C4-2B (cell line): ENCODE measurements at regions not wholly inside any gene's neighbourhood (a gene's known extent, or its start where the extent isn't known, plus 50 kb on each side); places are given as distances from the start of the nearest gene placed in this dataset.

Source experiments
- H3K27ac ChIP-seq: fragments of 450-650 bp; 2 replicates; pipeline ENCODE4 v1.5.1; 2017
- ZFX ChIP-seq: fragments of 450-650 bp; IDR thresholded peaks from 2 replicates; pipeline ENCODE4 v1.6.1; 2017
- TF ChIP-seq, protein P1 (sequence below): fragments of 450-650 bp; conservative IDR thresholded peaks from 2 replicates; pipeline ENCODE4 v1.5.1; 2017; ENCODE audit warnings: mild to moderate bottlenecking

DNA sequence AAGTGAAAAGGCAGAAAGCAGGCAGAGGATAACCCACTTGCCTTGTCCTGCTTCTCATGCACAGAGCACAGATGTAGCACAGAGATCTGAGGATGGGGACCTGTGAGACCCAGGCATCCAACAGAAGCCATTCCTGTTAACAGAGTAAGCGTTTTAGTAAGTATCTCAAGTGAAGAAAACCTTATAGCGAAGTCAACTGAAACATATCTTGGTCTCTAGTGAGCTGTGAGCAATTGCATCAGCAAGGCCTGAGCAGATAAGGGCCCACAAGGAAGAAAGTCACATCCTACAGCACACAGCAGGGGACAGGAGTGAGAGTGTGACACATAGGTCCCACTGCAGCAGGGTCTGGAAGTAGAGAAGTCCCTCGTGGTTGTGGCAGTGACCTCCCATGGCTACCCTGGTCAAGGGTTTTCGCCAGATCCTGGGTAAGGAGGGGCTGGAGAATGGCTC, 248.7 kb upstream of the TNP1 start:
- no peak overlapping the region for H3K27ac ChIP-seq
- TF ChIP-seq ZFX = no peak
- TF ChIP-seq, protein P1, sequence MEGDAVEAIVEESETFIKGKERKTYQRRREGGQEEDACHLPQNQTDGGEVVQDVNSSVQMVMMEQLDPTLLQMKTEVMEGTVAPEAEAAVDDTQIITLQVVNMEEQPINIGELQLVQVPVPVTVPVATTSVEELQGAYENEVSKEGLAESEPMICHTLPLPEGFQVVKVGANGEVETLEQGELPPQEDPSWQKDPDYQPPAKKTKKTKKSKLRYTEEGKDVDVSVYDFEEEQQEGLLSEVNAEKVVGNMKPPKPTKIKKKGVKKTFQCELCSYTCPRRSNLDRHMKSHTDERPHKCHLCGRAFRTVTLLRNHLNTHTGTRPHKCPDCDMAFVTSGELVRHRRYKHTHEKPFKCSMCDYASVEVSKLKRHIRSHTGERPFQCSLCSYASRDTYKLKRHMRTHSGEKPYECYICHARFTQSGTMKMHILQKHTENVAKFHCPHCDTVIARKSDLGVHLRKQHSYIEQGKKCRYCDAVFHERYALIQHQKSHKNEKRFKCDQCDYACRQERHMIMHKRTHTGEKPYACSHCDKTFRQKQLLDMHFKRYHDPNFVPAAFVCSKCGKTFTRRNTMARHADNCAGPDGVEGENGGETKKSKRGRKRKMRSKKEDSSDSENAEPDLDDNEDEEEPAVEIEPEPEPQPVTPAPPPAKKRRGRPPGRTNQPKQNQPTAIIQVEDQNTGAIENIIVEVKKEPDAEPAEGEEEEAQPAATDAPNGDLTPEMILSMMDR = no peak

DNA sequence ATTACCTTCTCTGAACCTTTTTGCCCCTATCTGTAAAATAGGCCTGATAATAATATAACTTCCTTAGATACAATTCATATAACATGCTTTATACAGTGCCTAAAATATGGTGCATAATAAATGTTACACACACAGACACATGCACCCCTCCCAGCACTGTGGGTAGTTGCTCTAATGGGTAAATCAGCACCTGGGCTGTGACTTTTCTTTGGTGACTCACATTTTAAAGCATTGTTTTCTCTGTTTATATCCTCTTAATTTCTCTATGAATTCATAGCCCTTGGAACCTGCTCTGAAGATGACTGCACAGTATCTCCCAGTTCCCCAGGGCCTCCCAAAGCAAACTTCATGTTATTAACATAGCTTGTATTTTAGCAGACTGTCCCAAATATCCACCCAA, 248.2 kb upstream of the TNP1 start:
- TF ChIP-seq ZFX = no peak
- TF ChIP-seq, protein P1 = no peak
- no peak overlapping the region for H3K27ac ChIP-seq

DNA sequence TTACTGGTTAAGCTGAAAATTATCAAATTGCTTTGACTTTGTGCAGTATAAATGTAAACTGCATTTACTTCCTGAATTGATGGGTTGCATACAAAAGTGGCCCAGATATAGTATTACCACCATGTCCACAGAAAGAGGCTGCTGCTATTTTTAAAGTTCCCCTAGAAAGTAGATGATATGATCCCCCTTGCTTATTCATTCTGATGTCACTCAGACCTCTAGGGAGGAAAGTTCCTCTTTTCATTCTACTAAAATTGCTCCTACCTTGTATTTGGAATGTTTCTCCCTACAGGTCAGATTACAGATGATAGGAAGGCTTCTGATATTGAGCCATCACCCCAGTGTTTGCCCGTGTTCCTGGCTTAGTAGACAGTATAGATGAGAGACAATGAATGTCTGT, 247.6 kb upstream of the TNP1 start:
- no peak overlapping the region for H3K27ac ChIP-seq
- TF ChIP-seq, protein P1 = no peak

DNA sequence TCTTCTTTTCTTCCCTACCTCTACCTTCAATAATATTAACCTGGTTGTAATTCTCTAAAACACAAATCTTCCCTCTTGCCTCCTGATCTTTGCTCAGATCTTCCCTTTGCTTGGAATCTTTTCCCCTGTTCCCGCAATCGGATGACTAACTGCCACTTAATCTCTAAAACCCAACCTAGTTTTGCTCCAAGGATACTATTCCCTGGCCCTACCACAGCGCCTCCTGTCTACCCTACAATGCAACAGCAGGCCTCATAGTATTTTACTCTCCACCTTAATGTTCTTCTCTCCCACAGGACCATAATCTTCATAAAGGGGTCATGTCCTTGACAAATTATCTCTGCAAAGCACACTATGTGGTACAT, 246.8 kb upstream of the TNP1 start:
- no peak for TF ChIP-seq ZFX
- TF ChIP-seq, protein P1 = peak; percentile 56
- H3K27ac ChIP-seq = no peak overlapping the region

DNA sequence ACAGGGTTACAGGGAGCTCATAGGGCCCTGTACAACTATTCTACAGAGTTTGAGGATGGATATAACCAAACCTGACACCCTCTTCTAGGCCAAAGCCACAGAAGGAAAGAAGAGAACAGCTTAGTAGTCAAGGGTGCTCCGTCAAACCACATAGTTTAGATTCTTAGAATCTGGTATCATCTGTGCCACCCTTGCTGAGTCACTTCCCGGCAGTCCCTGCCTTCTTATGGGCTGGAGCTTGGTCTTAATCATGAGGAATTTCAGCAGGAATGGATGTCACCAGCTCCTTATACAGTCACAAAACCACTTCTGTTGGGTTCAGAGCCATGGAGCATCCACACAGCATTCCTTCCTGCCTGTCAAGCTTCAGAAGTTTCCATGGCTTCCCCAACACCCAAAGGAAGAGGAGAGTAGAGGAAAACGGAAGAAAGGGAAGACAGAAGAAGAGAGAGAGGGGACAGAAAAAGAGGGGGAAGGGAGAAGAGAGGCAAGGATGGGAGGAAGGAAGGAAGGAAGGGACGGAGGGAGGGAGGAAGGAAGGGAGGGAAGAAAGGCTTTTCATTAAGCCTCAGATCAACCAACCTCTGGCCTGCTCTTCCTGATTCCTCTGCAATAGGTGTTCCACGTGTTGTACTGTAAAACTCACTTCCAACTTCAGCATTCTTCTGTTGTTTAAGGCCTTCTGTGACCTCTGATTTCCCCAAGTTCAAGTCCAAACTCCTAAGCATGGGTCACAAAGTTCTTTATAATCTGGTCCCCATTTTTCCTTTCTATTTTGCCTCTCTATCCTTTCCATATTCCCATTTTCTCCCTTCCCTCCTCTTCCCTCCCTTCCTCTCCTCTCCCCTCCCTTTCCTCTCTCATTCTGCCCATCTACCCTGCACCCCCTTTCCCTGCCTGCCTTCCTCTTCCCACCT, 246.1 kb upstream of the TNP1 start:
- H3K27ac ChIP-seq = no peak overlapping the region
- TF ChIP-seq ZFX = no peak
- TF ChIP-seq, protein P1 = no peak

DNA sequence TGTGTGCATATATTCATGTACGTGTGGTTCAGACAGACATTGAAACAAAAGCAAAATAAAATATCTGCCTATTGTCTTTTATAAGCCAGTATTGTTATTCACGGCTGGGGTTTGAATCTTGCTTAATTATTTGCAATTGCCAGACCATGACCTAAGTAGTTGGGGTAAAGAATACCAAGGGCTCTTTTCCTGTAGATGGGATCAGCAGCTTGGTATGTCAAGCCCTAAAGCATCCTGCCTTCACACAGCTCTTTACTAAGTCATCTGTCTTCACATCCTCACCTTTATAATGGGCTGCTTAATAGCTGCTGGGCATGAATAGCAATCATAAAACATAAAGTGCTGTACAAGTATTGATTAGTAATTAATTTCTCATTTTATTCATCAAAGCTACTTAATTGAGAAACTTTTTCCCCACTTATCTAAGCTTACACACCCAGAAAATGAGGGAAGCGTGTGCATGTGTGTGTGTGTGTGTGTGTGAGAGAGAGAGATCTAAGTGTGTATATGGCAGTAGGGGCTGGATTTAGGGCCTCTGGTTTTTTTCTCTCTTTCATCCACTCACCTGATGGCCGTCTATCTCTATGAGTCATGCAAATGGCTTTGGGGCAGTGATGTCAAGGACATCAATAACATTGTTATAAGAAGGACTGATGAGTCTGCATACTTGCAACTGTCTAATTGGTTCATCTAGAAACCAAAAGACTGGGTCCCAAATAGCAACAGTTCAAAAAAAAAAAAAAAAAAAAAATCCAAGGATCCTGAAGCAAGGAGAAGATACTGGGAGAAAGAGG, 244.1 kb upstream of the TNP1 start:
- H3K27ac ChIP-seq = no peak overlapping the region
- TF ChIP-seq, protein P1 = no peak
- TF ChIP-seq ZFX = no peak

DNA sequence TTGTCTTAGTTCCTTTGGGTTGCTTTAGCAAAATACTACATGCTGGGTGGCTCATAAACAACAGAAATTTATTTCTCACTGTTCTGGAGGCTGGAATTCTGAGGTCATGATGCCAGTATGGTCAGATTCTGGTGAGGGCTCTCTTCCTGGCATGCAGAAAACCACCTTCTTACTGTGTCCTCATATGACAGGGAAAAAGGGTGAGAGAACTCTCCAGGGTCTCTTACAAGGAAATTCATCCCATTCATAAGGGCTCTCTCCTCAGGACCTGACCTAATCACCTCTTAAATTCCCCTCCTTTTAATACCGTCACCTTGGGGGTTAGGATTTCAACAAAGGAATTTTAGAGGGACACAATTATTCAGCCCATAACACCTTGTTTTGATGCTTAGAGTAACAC, 243.1 kb upstream of the TNP1 start:
- TF ChIP-seq ZFX = no peak
- TF ChIP-seq, protein P1 = no peak
- no peak overlapping the region for H3K27ac ChIP-seq
